ENCODE measurements at regions not wholly inside any gene's neighbourhood (a gene's known extent, or its start where the extent isn't known, plus 50 kb on each side); places are given as distances from the start of the nearest gene placed in this dataset.

GRCh38 chr5:66443462-66444130, 152.6 kb upstream of the MAST4 start:
- TF ChIP-seq PHF8 (conservative IDR thresholded peaks at IDR 0.05; ENCODE audit: low read depth, low read length), result no peak
- no peak for TF ChIP-seq EP300 (IDR thresholded peaks at IDR 0.05; ENCODE audit: borderline replicate concordance in 1 of 2, low read depth in 2 of 2, low read length in 2 of 2)
